ENCODE measurements at regions not wholly inside any gene's neighbourhood (a gene's known extent, or its start where the extent isn't known, plus 50 kb on each side); places are given as distances from the start of the nearest gene placed in this dataset.
"Not testable (repeated sequence)": the region's sequence is repeated elsewhere in the genome, so short reads cannot be mapped to it uniquely, and the experiment has no call there.

GRCh38 chrX:113399506-113400192, 559.0 kb upstream of the AMOT start:
- no peak overlapping the region for H3K27ac ChIP-seq (ENCODE audit: low read depth)
- no peaks in the 10 kb centered on the region for H3K4me1 ChIP-seq (ENCODE audit: insufficient read depth)
- no peak for DNase-seq (ENCODE audit: extremely low spot score)
- H3K36me3 ChIP-seq (ENCODE audit: insufficient read depth): no peaks in the 10 kb centered on the region
- no peak overlapping the region for H3K4me3 ChIP-seq (ENCODE audit: low read depth, low read length)
- WGBS: 71% methylated on average over 5 of the region's 5 CpGs

GRCh38 chrX:113392355-113392754, 551.7 kb upstream of the AMOT start:
- Histone ChIP-seq H3K36me3 (ENCODE audit: insufficient read depth) (no peaks in the 10 kb centered on the region), H3K4me3 (ENCODE audit: low read depth, low read length) (no peak overlapping the region), H3K27ac (ENCODE audit: low read depth) (no peak overlapping the region), H3K4me1 (ENCODE audit: insufficient read depth) (no peaks in the 10 kb centered on the region)
- 90% methylated on average over 6 of the region's 6 CpGs for WGBS
- DNase-seq (ENCODE audit: extremely low spot score): no peak

- no peak for DNase-seq (ENCODE audit: extremely low spot score)
- Histone ChIP-seq H3K36me3 (ENCODE audit: insufficient read depth) (no peaks in the 10 kb centered on the region), H3K4me3 (ENCODE audit: low read depth, low read length) (no peak overlapping the region), H3K27ac (ENCODE audit: low read depth) (no peak overlapping the region), H3K4me1 (ENCODE audit: insufficient read depth) (no peaks in the 10 kb centered on the region)
- WGBS: 95% methylated on average over 13 of the region's 13 CpGs
Measured at GRCh38 chrX:113391875-113392274, 551.2 kb upstream of the AMOT start.

GRCh38 chrX:113390531-113390930, 549.9 kb upstream of the AMOT start:
- no peaks in the 10 kb centered on the region for H3K4me1 ChIP-seq (ENCODE audit: insufficient read depth)
- no peak overlapping the region for H3K4me3 ChIP-seq (ENCODE audit: low read depth, low read length)
- H3K27ac ChIP-seq (ENCODE audit: low read depth): no peak overlapping the region
- H3K36me3 ChIP-seq (ENCODE audit: insufficient read depth): no peaks in the 10 kb centered on the region
- DNase-seq (ENCODE audit: extremely low spot score): no peak
- WGBS: 90% methylated on average over 3 of the region's 3 CpGs

- DNase-seq (ENCODE audit: extremely low spot score): no peak
- H3K27ac ChIP-seq (ENCODE audit: low read depth): no peak overlapping the region
- H3K36me3 ChIP-seq (ENCODE audit: insufficient read depth): no peaks in the 10 kb centered on the region
- no peak overlapping the region for H3K4me3 ChIP-seq (ENCODE audit: low read depth, low read length)
- no peaks in the 10 kb centered on the region for H3K4me1 ChIP-seq (ENCODE audit: insufficient read depth)
- 97% methylated on average over 2 of the region's 2 CpGs for WGBS
Measured at GRCh38 chrX:113389846-113390245, 549.2 kb upstream of the AMOT start.

GRCh38 chrX:113384628-113385027, 544.0 kb upstream of the AMOT start:
- no peak overlapping the region for H3K4me3 ChIP-seq (ENCODE audit: low read depth, low read length)
- 17% methylated on average over 3 of the region's 3 CpGs for WGBS
- no peaks in the 10 kb centered on the region for H3K4me1 ChIP-seq (ENCODE audit: insufficient read depth)
- H3K36me3 ChIP-seq (ENCODE audit: insufficient read depth): no peaks in the 10 kb centered on the region
- DNase-seq (ENCODE audit: extremely low spot score): no peak
- H3K27ac ChIP-seq (ENCODE audit: low read depth): no peak overlapping the region

GRCh38 chrX:113373421-113373820, 532.8 kb upstream of the AMOT start:
- not testable (repeated sequence) for H3K4me1 ChIP-seq (ENCODE audit: insufficient read depth); H3K4me3 ChIP-seq (ENCODE audit: low read depth, low read length); DNase-seq (ENCODE audit: extremely low spot score); H3K36me3 ChIP-seq (ENCODE audit: insufficient read depth); H3K27ac ChIP-seq (ENCODE audit: low read depth)
- 93% methylated on average over 3 of the region's 3 CpGs for WGBS

- Histone ChIP-seq H3K27ac (ENCODE audit: low read depth) (no peak overlapping the region), H3K4me1 (ENCODE audit: insufficient read depth) (no peaks in the 10 kb centered on the region), H3K36me3 (ENCODE audit: insufficient read depth) (no peaks in the 10 kb centered on the region), H3K4me3 (ENCODE audit: low read depth, low read length) (no peak overlapping the region)
- DNase-seq (ENCODE audit: extremely low spot score): no peak
- 82% methylated on average over 7 of the region's 7 CpGs for WGBS
Measured at GRCh38 chrX:113370006-113370405, 529.4 kb upstream of the AMOT start.

GRCh38 chrX:113369056-113369455, 528.4 kb upstream of the AMOT start:
- no peak overlapping the region for H3K4me3 ChIP-seq (ENCODE audit: low read depth, low read length)
- no peak overlapping the region for H3K27ac ChIP-seq (ENCODE audit: low read depth)
- no peaks in the 10 kb centered on the region for H3K4me1 ChIP-seq (ENCODE audit: insufficient read depth)
- WGBS: 84% methylated on average over 3 of the region's 3 CpGs
- no peaks in the 10 kb centered on the region for H3K36me3 ChIP-seq (ENCODE audit: insufficient read depth)
- no peak for DNase-seq (ENCODE audit: extremely low spot score)

GRCh38 chrX:113353134-113353533, 512.5 kb upstream of the AMOT start:
- H3K4me1 ChIP-seq (ENCODE audit: insufficient read depth): no peaks in the 10 kb centered on the region
- DNase-seq (ENCODE audit: extremely low spot score): no peak
- no peak overlapping the region for H3K27ac ChIP-seq (ENCODE audit: low read depth)
- H3K36me3 ChIP-seq (ENCODE audit: insufficient read depth): no peaks in the 10 kb centered on the region
- no peak overlapping the region for H3K4me3 ChIP-seq (ENCODE audit: low read depth, low read length)
- WGBS: 88% methylated on average over 9 of the region's 9 CpGs

GRCh38 chrX:113330416-113330815, 489.8 kb upstream of the AMOT start:
- DNase-seq (ENCODE audit: extremely low spot score): no peak
- H3K4me1 ChIP-seq (ENCODE audit: insufficient read depth): no peaks in the 10 kb centered on the region
- H3K4me3 ChIP-seq (ENCODE audit: low read depth, low read length): no peak overlapping the region
- H3K36me3 ChIP-seq (ENCODE audit: insufficient read depth): no peaks in the 10 kb centered on the region
- H3K27ac ChIP-seq (ENCODE audit: low read depth): no peak overlapping the region

- DNase-seq (ENCODE audit: extremely low spot score): no peak
- Histone ChIP-seq H3K27ac (ENCODE audit: low read depth) (no peak overlapping the region), H3K4me3 (ENCODE audit: low read depth, low read length) (no peak overlapping the region), H3K36me3 (ENCODE audit: insufficient read depth) (no peaks in the 10 kb centered on the region), H3K4me1 (ENCODE audit: insufficient read depth) (no peaks in the 10 kb centered on the region)
- 89% methylated on average over 2 of the region's 2 CpGs for WGBS
Measured at GRCh38 chrX:113315927-113316326, 475.3 kb upstream of the AMOT start.

GRCh38 chrX:113305496-113305895, 464.9 kb upstream of the AMOT start:
- Histone ChIP-seq H3K4me1 (ENCODE audit: insufficient read depth) (no peaks in the 10 kb centered on the region), H3K36me3 (ENCODE audit: insufficient read depth) (no peaks in the 10 kb centered on the region), H3K4me3 (ENCODE audit: low read depth, low read length) (no peak overlapping the region), H3K27ac (ENCODE audit: low read depth) (no peak overlapping the region)
- no peak for DNase-seq (ENCODE audit: extremely low spot score)
- 63% methylated on average over 1 of the region's 1 CpG for WGBS

GRCh38 chrX:113300580-113300979, 459.9 kb upstream of the AMOT start:
- DNase-seq (ENCODE audit: extremely low spot score): no peak
- H3K4me1 ChIP-seq (ENCODE audit: insufficient read depth): no peaks in the 10 kb centered on the region
- H3K27ac ChIP-seq (ENCODE audit: low read depth): no peak overlapping the region
- H3K36me3 ChIP-seq (ENCODE audit: insufficient read depth): no peaks in the 10 kb centered on the region
- H3K4me3 ChIP-seq (ENCODE audit: low read depth, low read length): no peak overlapping the region
- WGBS: 72% methylated on average over 3 of the region's 3 CpGs

- DNase-seq (ENCODE audit: extremely low spot score): no peak
- Histone ChIP-seq H3K36me3 (ENCODE audit: insufficient read depth) (no peaks in the 10 kb centered on the region), H3K4me3 (ENCODE audit: low read depth, low read length) (no peak overlapping the region), H3K4me1 (ENCODE audit: insufficient read depth) (no peaks in the 10 kb centered on the region), H3K27ac (ENCODE audit: low read depth) (no peak overlapping the region)
Measured at GRCh38 chrX:113297437-113297836, 456.8 kb upstream of the AMOT start.

Data from urinary bladder (tissue), 3 donors.